ENCODE measurements at regions not wholly inside any gene's neighbourhood (a gene's known extent, or its start where the extent isn't known, plus 50 kb on each side); places are given as distances from the start of the nearest gene placed in this dataset.

- 16 to 18% methylated on average over 17 to 18 of the region's 18 CpGs for WGBS, 2 donors
- TF ChIP-seq CTCF (IDR thresholded peaks at IDR 0.05) (no peak), POLR2A (IDR thresholded peaks at IDR 0.05) (no peak)
- no peak overlapping the region for H3K4me3 ChIP-seq (ENCODE audit: low read depth, poor library complexity, severe bottlenecking)
- peak; percentile 61 to 86 for DNase-seq (ENCODE audit: low spot score in 2 of 2)
- intact Hi-C loops (cut with DNase I; ENCODE audit: low total_unique reads), result no loop called here
These were observed 340.0 kb downstream of the NPHP4 start for GRCh38 chr1:5651964-5652821.

GRCh38 chr1:5651473-5651872, 340.8 kb downstream of the NPHP4 start:
- TF ChIP-seq CTCF (IDR thresholded peaks at IDR 0.05) (no peak), POLR2A (IDR thresholded peaks at IDR 0.05) (no peak)
- H3K4me3 ChIP-seq (ENCODE audit: low read depth, poor library complexity, severe bottlenecking), result no peak overlapping the region
- intact Hi-C loops (cut with DNase I; ENCODE audit: low total_unique reads), result no loop called here
- peak in 1 of 2 donors; percentile 81 for DNase-seq (ENCODE audit: low spot score in 2 of 2)
- 63 to 73% methylated on average over 11 of the region's 11 CpGs for WGBS, 2 donors

GRCh38 chr1:5651027-5651410, 341.2 kb downstream of the NPHP4 start:
- intact Hi-C loops (cut with DNase I; ENCODE audit: low total_unique reads), result no loop called here
- H3K4me3 ChIP-seq (ENCODE audit: low read depth, poor library complexity, severe bottlenecking), result no peak overlapping the region
- 65 to 82% methylated on average over 13 of the region's 13 CpGs for WGBS, 2 donors
- no peak for TF ChIP-seq CTCF (IDR thresholded peaks at IDR 0.05)
- TF ChIP-seq POLR2A (IDR thresholded peaks at IDR 0.05), result no peak
- peak in 1 of 2 donors; percentile 49 for DNase-seq (ENCODE audit: low spot score in 2 of 2)

GRCh38 chr1:5650283-5651026, 341.8 kb downstream of the NPHP4 start:
- 89 to 95% methylated on average over 21 to 22 of the region's 22 CpGs for WGBS, 2 donors
- no peak overlapping the region for H3K4me3 ChIP-seq (ENCODE audit: low read depth, poor library complexity, severe bottlenecking)
- DNase-seq (ENCODE audit: low spot score in 2 of 2), result peak in 1 of 2 donors; percentile 83
- intact Hi-C loops (cut with DNase I; ENCODE audit: low total_unique reads), result no loop called here
- TF ChIP-seq POLR2A (IDR thresholded peaks at IDR 0.05) (no peak), CTCF (IDR thresholded peaks at IDR 0.05) (no peak)

- intact Hi-C loops (cut with DNase I; ENCODE audit: low total_unique reads), result no loop called here
- peak in 1 of 2 donors; percentile 79 for DNase-seq (ENCODE audit: low spot score in 2 of 2)
- 88 to 93% methylated on average over 5 of the region's 5 CpGs for WGBS, 2 donors
- TF ChIP-seq CTCF (IDR thresholded peaks at IDR 0.05) (no peak), POLR2A (IDR thresholded peaks at IDR 0.05) (no peak)
- no peak overlapping the region for H3K4me3 ChIP-seq (ENCODE audit: low read depth, poor library complexity, severe bottlenecking)
These were observed 342.4 kb downstream of the NPHP4 start for GRCh38 chr1:5649795-5650194.

Measured in lower leg skin (tissue), 4 donors.